Keratinocyte (primary cell): ENCODE measurements at regions not wholly inside any gene's neighbourhood (a gene's known extent, or its start where the extent isn't known, plus 50 kb on each side); places are given as distances from the start of the nearest gene placed in this dataset.

Experiments
- DNase-seq: peaks from one replicate; pipeline ENCODE4 v3.0.0-alpha.2; 2011; ENCODE audit warnings: low read depth, missing footprints, low spot score
- FAIRE-seq: peaks from 2 replicates; lab custom pipeline; 2011; peaks lifted over from hg19 to GRCh38; lab: Jason Lieb, UNC
- H2AFZ ChIP-seq: 2 replicates; pipeline ENCODE4 v1.6.0; 2012; ENCODE audit warnings: low read length, control low read depth, inconsistent platforms; ENCODE audit not compliant: control insufficient read depth
- H3K27ac ChIP-seq: 2 replicates; pipeline ENCODE4 v1.5.1; 2011; ENCODE audit warnings: low read length; ENCODE audit not compliant: control insufficient read depth, insufficient read depth
- H3K27me3 ChIP-seq: 3 replicates; pipeline ENCODE4 v1.6.0; 2011; ENCODE audit warnings: low read length; ENCODE audit not compliant: control insufficient read depth, insufficient read depth; ENCODE audit errors: extremely low read depth
- H3K36me3 ChIP-seq, 2 experiments: 2 replicates in 1 of 2; 3 replicates in 1 of 2; pipeline ENCODE4 v1.5.1; 2011; ENCODE audit warnings: low read length in 2 of 2, mild to moderate bottlenecking in 1 of 2; ENCODE audit not compliant: control insufficient read depth in 2 of 2, insufficient read depth in 2 of 2; ENCODE audit errors: extremely low read depth in 1 of 2
- H3K4me1 ChIP-seq: 3 replicates; pipeline ENCODE4 v1.5.1; 2011; ENCODE audit warnings: low read length; ENCODE audit not compliant: control insufficient read depth, insufficient read depth; ENCODE audit errors: extremely low read depth
- H3K4me2 ChIP-seq: 3 replicates; pipeline ENCODE4 v1.6.0; 2011; ENCODE audit warnings: low read depth, low read length; ENCODE audit not compliant: control insufficient read depth, insufficient read depth; ENCODE audit errors: extremely low read depth
- H3K4me3 ChIP-seq, 3 experiments: fragments of 200-600 bp in 1 of 3; sonication (generic) in 1 of 3; 2 replicates in 2 of 3; 3 replicates in 1 of 3; pipeline ENCODE4 v1.5.1; 2011 to 2016; ENCODE audit warnings: low read length in 3 of 3, mild to moderate bottlenecking in 3 of 3, control low read depth in 2 of 3, inconsistent platforms in 1 of 3, low read depth in 1 of 3, mixed read lengths in 1 of 3, mixed run types in 1 of 3, moderate library complexity in 1 of 3; ENCODE audit not compliant: control insufficient read depth in 2 of 3, insufficient read depth in 2 of 3; ENCODE audit errors: extremely low read depth in 1 of 3
- H3K79me2 ChIP-seq: 2 replicates; pipeline ENCODE4 v1.6.0; 2012; ENCODE audit warnings: low read length; ENCODE audit not compliant: control insufficient read depth, insufficient read depth
- H3K9ac ChIP-seq: 3 replicates; pipeline ENCODE4 v1.6.0; 2011; ENCODE audit warnings: low read length; ENCODE audit not compliant: control insufficient read depth, insufficient read depth; ENCODE audit errors: extremely low read depth
- H3K9me1 ChIP-seq: 3 replicates; pipeline ENCODE4 v1.6.0; 2011; ENCODE audit warnings: low read length; ENCODE audit not compliant: control insufficient read depth, insufficient read depth; ENCODE audit errors: extremely low read depth
- H3K9me3 ChIP-seq: 2 replicates; pipeline ENCODE4 v1.5.1; 2012; ENCODE audit warnings: low read depth, low read length; ENCODE audit not compliant: control insufficient read depth
- H4K20me1 ChIP-seq: 3 replicates; pipeline ENCODE4 v1.6.0; 2011; ENCODE audit warnings: low read length; ENCODE audit not compliant: control insufficient read depth, insufficient read depth; ENCODE audit errors: extremely low read depth
- EZH2 ChIP-seq: IDR thresholded peaks from one replicate; pipeline ENCODE4 v1.6.1; 2012; ENCODE audit warnings: inconsistent platforms, mild to moderate bottlenecking, low read length, moderate library complexity
- dilution Hi-C: fragments of 300-500 bp; cut with MboI; formaldehyde crosslinking; loops from one replicate; pipeline ENCODE4 v1.7.0; 2020; ENCODE audit warnings: low sequenced_read_pairs; ENCODE audit not compliant: extremely low pct_ligation_motif_present
- TF ChIP-seq, protein P1 (sequence below), 3 experiments: IDR thresholded peaks in 1 of 3; conservative IDR thresholded peaks in 1 of 3; optimal IDR thresholded peaks in 1 of 3; 2 replicates in 2 of 3; 3 replicates in 1 of 3; pipeline versions ENCODE3 to v1.5.1; 2011; ENCODE audit warnings: low read length in 3 of 3, mild to moderate bottlenecking in 3 of 3, moderate library complexity in 2 of 3, control low read depth in 1 of 3, inconsistent platforms in 1 of 3; ENCODE audit not compliant: insufficient read depth in 2 of 3; ENCODE audit errors: extremely low read depth in 1 of 3

GRCh38 chr11:112637076-112637475, 324.1 kb upstream of the NCAM1 start:
- no peak for TF ChIP-seq EZH2
- TF ChIP-seq, protein P1, sequence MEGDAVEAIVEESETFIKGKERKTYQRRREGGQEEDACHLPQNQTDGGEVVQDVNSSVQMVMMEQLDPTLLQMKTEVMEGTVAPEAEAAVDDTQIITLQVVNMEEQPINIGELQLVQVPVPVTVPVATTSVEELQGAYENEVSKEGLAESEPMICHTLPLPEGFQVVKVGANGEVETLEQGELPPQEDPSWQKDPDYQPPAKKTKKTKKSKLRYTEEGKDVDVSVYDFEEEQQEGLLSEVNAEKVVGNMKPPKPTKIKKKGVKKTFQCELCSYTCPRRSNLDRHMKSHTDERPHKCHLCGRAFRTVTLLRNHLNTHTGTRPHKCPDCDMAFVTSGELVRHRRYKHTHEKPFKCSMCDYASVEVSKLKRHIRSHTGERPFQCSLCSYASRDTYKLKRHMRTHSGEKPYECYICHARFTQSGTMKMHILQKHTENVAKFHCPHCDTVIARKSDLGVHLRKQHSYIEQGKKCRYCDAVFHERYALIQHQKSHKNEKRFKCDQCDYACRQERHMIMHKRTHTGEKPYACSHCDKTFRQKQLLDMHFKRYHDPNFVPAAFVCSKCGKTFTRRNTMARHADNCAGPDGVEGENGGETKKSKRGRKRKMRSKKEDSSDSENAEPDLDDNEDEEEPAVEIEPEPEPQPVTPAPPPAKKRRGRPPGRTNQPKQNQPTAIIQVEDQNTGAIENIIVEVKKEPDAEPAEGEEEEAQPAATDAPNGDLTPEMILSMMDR (optimal IDR thresholded peaks at IDR 0.05 in 1 of 3, IDR thresholded peaks at IDR 0.05 in 1 of 3, conservative IDR thresholded peaks at IDR 0.05 in 1 of 3; ENCODE audit: extremely low read depth in 1 of 3, insufficient read depth in 2 of 3, low read length in 3 of 3): no peak
- Histone ChIP-seq H3K4me3 (no peak overlapping the region), H3K9ac (no peak overlapping the region), H3K36me3 (no peaks in the 10 kb centered on the region), H3K4me1 (no peaks in the 10 kb centered on the region), H2AFZ (no peak overlapping the region), H4K20me1 (no peaks in the 10 kb centered on the region), H3K9me1 (no peaks in the 10 kb centered on the region), H3K27me3 (no peaks in the 10 kb centered on the region), H3K9me3 (no peaks in the 10 kb centered on the region), H3K79me2 (no peaks in the 10 kb centered on the region), H3K4me2 (no peak overlapping the region), H3K27ac (no peak overlapping the region)
- no peak for DNase-seq
- FAIRE-seq: no peak
- dilution Hi-C loops: no loop called here

DNA sequence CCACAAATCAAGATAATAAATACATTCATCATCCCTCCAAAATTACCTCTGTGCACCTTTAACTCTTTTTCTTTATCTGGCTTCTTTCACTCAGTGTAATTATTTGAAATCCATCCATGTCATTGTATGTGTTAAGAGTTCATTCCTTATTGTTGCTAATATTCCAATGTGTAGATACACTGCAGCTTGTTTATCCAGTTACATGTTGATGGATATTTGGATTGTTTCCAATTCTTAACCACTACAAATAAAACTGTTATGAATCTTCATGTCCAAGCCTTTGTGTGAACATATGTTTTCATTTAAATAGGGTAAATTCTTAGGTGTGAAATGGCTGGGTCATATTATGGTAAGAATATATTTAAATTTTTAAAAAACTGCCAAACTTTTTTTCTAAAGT, 323.3 kb upstream of the NCAM1 start:
- H3K79me2 ChIP-seq: no peaks in the 10 kb centered on the region
- H3K4me3 ChIP-seq: no peak overlapping the region
- H3K9me3 ChIP-seq: no peaks in the 10 kb centered on the region
- H3K36me3 ChIP-seq: no peaks in the 10 kb centered on the region
- no peaks in the 10 kb centered on the region for H3K27me3 ChIP-seq
- TF ChIP-seq, protein P1 (optimal IDR thresholded peaks at IDR 0.05 in 1 of 3, IDR thresholded peaks at IDR 0.05 in 1 of 3, conservative IDR thresholded peaks at IDR 0.05 in 1 of 3; ENCODE audit: extremely low read depth in 1 of 3, insufficient read depth in 2 of 3, low read length in 3 of 3): no peak
- no peak for TF ChIP-seq EZH2
- FAIRE-seq: no peak
- no peak for DNase-seq
- no peaks in the 10 kb centered on the region for H3K4me1 ChIP-seq
- no peak overlapping the region for H3K9ac ChIP-seq
- dilution Hi-C loops: no loop called here
- H4K20me1 ChIP-seq: no peaks in the 10 kb centered on the region
- H3K4me2 ChIP-seq: no peak overlapping the region
- no peaks in the 10 kb centered on the region for H3K9me1 ChIP-seq
- no peak overlapping the region for H2AFZ ChIP-seq
- H3K27ac ChIP-seq: no peak overlapping the region
